B cell (primary cell): ENCODE measurements at regions not wholly inside any gene's neighbourhood (a gene's known extent, or its start where the extent isn't known, plus 50 kb on each side); places are given as distances from the start of the nearest gene placed in this dataset.

Source experiments
- CTCF ChIP-seq: fragments of 200-600 bp; IDR thresholded peaks from one replicate; pipeline ENCODE4 v1.8.0; 2022; ENCODE audit warnings: antibody characterized with exemption, mild to moderate bottlenecking
- EZH2 ChIP-seq: IDR thresholded peaks from 2 replicates; pipeline ENCODE4 v1.6.1; 2012; ENCODE audit warnings: borderline replicate concordance, low read depth, mild to moderate bottlenecking, moderate library complexity, low read length; ENCODE audit not compliant: insufficient read depth, poor library complexity, severe bottlenecking

GRCh38 chr6:147768969-147769368 lies 260.5 kb downstream of the SAMD5 start:
- TF ChIP-seq CTCF (no peak), EZH2 (no peak)
